HepG2 (cell line): ENCODE measurements at regions not wholly inside any gene's neighbourhood (a gene's known extent, or its start where the extent isn't known, plus 50 kb on each side); places are given as distances from the start of the nearest gene placed in this dataset.

ENCODE experiments used
- E2F5 ChIP-seq: sonication (generic); formaldehyde crosslinking; conservative IDR thresholded peaks from 2 replicates; pipeline ENCODE4 v1.4.0; 2020; ENCODE audit warnings: missing genetic modification reagents
- FOXK2 ChIP-seq: fragments of 450-650 bp; IDR thresholded peaks from 2 replicates; pipeline ENCODE4 v1.6.1; 2016
- JUNB ChIP-seq: sonication (generic); formaldehyde crosslinking; IDR thresholded peaks from 2 replicates; pipeline ENCODE4 v1.8.0; 2022; ENCODE audit warnings: missing genetic modification reagents, mild to moderate bottlenecking, borderline replicate concordance
- SNAPC4 ChIP-seq: sonication (generic); formaldehyde crosslinking; IDR thresholded peaks from 2 replicates; pipeline ENCODE4 v1.4.0; 2020; ENCODE audit warnings: mild to moderate bottlenecking, missing genetic modification reagents
- ZNF710 ChIP-seq: sonication (generic); formaldehyde crosslinking; IDR thresholded peaks from 2 replicates; pipeline ENCODE4 v1.5.0; 2020; ENCODE audit warnings: mild to moderate bottlenecking, missing genetic modification reagents, borderline replicate concordance
- ZNF776 ChIP-seq: sonication (generic); formaldehyde crosslinking; IDR thresholded peaks from 2 replicates; pipeline ENCODE4 v1.4.0; 2020; ENCODE audit warnings: mild to moderate bottlenecking, missing genetic modification reagents

GRCh38 chr7:54874804-54875203 lies 115.8 kb upstream of the SEC61G start (continued):
- no peak for TF ChIP-seq ZNF710 (CRISPR knock-in tag)
- no peak for TF ChIP-seq ZNF776 (CRISPR knock-in tag)
- no peak for TF ChIP-seq E2F5
- no peak for TF ChIP-seq SNAPC4
- TF ChIP-seq FOXK2, result no peak
- no peak for TF ChIP-seq JUNB (CRISPR knock-in tag)
- TF ChIP-seq, all 625 proteins: peak for 0
